IPS-20b (cell line): ENCODE measurements at regions not wholly inside any gene's neighbourhood (a gene's known extent, or its start where the extent isn't known, plus 50 kb on each side); places are given as distances from the start of the nearest gene placed in this dataset.

Experiments
- H3K27ac ChIP-seq: one replicate; pipeline ENCODE4 v1.5.1; 2013; ENCODE audit warnings: low read length
- H3K27me3 ChIP-seq: 2 replicates; pipeline ENCODE4 v1.6.1; 2013; ENCODE audit warnings: mild to moderate bottlenecking, low read length, inconsistent platforms; ENCODE audit not compliant: insufficient read depth
- H3K36me3 ChIP-seq: 2 replicates; pipeline ENCODE4 v1.6.1; 2013; ENCODE audit warnings: low read depth, mild to moderate bottlenecking, inconsistent platforms, low read length, moderate library complexity; ENCODE audit not compliant: insufficient read depth
- H3K4me1 ChIP-seq: 2 replicates; pipeline ENCODE4 v1.6.1; 2013; ENCODE audit warnings: mild to moderate bottlenecking, control low read depth, inconsistent platforms, low read length, moderate library complexity; ENCODE audit not compliant: insufficient read depth
- H3K4me3 ChIP-seq: 2 replicates; pipeline ENCODE4 v1.5.1; 2013; ENCODE audit warnings: mild to moderate bottlenecking, low read length, inconsistent platforms
- H3K9ac ChIP-seq: 2 replicates; pipeline ENCODE4 v1.6.1; 2013; ENCODE audit warnings: low read depth, mild to moderate bottlenecking, inconsistent platforms, low read length, moderate library complexity
- H3K9me3 ChIP-seq: 2 replicates; pipeline ENCODE4 v1.6.1; 2013; ENCODE audit warnings: mild to moderate bottlenecking, low read depth, low read length, inconsistent platforms; ENCODE audit not compliant: insufficient read depth

DNA sequence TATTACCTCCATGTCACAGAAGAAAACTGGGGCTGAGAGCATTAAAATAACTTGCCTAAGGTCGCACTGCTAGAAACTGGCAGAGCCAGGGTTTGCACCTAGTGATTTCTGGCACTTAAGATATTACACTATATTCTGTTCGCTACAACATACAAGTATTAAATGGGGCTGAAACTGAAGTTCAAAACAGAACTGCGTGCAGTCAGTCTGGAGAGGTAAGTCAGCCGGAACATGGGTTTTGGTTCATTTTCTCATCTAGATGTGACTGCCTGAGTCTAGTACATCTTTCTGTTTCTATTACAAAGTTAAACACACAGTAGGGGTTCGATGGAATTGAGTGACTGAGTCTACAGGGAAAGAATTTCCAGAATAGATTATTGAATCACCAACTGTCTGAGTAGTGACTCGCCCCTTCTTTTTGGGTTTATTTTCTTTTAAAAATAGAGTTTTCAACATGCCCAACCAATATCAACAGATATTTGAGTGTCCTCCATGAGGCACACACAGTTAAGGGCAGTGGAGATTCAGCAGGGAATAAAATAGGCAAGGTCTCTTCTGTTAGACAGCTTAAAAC, 150.8 kb downstream of the RNF152 start:
- Histone ChIP-seq H3K4me1 (no peaks in the 10 kb centered on the region), H3K27me3 (no peaks in the 10 kb centered on the region), H3K9ac (no peak overlapping the region), H3K4me3 (no peak overlapping the region), H3K9me3 (no peaks in the 10 kb centered on the region), H3K27ac (no peak overlapping the region), H3K36me3 (no peaks in the 10 kb centered on the region)

DNA sequence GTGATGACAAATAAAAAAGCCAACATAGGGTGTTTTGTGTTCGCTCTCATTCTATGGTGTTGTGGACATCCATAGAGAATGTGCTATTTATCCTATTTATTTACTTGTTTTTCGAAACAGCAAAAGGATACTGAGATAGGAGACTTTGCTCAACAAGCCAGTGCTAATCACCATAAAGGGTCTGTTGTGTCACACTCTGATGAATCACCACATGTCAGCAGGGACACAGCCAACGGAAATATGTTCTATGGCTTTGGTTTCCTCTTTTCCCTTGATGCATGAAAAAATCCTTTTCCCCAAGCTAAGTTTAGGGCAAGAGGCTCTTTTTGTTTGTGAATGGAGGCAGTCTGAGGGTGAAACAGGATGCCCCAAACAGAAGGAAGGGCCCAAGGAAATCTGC, 154.3 kb downstream of the RNF152 start:
- no peak overlapping the region for H3K4me3 ChIP-seq
- no peaks in the 10 kb centered on the region for H3K4me1 ChIP-seq
- no peak overlapping the region for H3K9ac ChIP-seq
- no peaks in the 10 kb centered on the region for H3K27me3 ChIP-seq
- no peaks in the 10 kb centered on the region for H3K9me3 ChIP-seq
- no peak overlapping the region for H3K27ac ChIP-seq
- H3K36me3 ChIP-seq: no peaks in the 10 kb centered on the region

DNA sequence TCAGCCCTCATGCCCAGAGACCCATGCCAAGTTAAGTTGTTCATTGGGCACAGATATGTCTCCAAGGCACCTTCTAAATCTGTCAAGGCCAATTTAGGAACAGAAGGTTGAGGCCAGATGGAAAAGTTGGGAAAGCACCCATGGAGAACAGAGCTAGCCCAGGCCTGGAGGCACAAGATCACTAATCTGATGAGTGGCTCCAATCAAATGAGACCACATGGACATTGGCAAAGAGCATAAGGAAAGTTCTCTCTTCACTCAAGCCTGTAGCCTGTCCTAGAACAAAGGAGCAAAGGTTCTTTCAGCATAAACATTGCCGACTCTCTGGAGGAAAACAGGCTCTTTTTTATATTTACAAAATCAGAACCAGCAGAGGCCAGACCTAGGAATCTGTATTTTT, 154.8 kb downstream of the RNF152 start:
- no peak overlapping the region for H3K27ac ChIP-seq
- no peaks in the 10 kb centered on the region for H3K36me3 ChIP-seq
- H3K27me3 ChIP-seq: no peaks in the 10 kb centered on the region
- no peak overlapping the region for H3K4me3 ChIP-seq
- H3K9ac ChIP-seq: no peak overlapping the region
- no peaks in the 10 kb centered on the region for H3K4me1 ChIP-seq
- no peaks in the 10 kb centered on the region for H3K9me3 ChIP-seq

DNA sequence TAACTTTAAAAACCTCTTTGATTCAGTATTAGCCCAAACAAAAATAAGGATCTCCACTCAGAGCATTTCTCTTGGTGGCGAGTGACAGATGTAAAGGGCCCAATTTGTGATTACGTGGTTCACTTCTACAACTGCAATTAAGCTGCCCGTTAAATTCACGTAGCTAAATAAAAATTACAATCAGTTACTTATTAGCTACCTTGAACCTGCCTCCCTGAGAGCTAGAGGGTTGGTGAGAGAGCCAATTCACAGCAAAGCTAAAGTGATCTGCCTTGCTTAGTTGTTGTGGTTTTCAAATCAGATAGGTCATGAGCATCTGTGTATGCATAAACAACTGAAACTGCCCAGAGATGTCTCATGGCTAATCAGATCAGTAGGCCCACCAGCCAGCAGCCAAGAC, 156.7 kb downstream of the RNF152 start:
- H3K27ac ChIP-seq: no peak overlapping the region
- H3K9me3 ChIP-seq: no peaks in the 10 kb centered on the region
- no peaks in the 10 kb centered on the region for H3K36me3 ChIP-seq
- no peaks in the 10 kb centered on the region for H3K4me1 ChIP-seq
- H3K9ac ChIP-seq: no peak overlapping the region
- H3K27me3 ChIP-seq: no peaks in the 10 kb centered on the region
- H3K4me3 ChIP-seq: no peak overlapping the region

DNA sequence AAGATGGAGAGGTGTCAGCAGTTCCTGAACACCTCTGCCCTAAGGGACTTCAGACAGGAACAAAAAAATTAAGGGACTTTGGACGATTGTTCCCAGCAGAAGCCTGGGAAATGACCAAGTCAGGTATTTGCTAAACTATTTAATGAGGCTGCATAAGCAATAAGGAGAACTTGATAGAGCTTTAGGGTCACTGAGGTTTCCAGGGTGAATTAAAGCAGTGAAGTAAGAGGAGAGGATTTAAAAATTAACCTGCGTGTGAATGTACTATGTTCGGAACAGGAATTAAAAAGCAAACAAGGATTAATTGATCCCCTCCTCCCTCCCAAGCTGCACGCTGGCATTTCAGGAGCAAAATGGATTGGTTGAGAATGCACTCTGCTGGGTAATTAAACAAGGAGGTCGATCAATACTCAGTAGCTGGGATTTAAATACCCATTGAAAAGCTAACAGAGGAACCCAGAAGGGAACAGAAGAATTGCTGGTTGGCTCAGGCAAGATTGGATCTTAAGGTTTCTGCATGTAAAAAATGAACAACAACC, 157.2 kb downstream of the RNF152 start:
- Histone ChIP-seq H3K27ac (no peak overlapping the region), H3K27me3 (no peaks in the 10 kb centered on the region), H3K4me3 (no peak overlapping the region), H3K9ac (no peak overlapping the region), H3K4me1 (no peaks in the 10 kb centered on the region), H3K9me3 (no peaks in the 10 kb centered on the region), H3K36me3 (no peaks in the 10 kb centered on the region)

DNA sequence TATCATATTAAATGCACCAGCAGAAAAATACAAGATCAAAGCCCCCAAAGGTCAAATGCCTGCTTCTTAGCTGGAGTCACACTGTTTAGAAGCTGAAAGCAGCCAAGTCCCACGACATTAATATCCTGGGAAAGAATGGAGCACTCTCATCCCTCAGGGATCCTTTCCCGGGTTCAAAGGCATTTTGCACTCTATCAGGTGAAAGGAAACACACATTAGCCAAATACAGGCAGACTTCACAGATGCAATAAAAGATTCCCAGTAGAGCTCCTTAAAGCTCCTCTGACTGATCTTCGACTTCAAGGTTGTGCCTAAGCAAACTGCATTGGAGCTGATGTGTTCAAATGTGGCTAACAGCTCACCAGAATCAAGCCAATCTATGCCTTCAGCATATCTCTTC, 158.4 kb downstream of the RNF152 start:
- Histone ChIP-seq H3K27ac (no peak overlapping the region), H3K36me3 (no peaks in the 10 kb centered on the region), H3K9ac (no peak overlapping the region), H3K9me3 (no peaks in the 10 kb centered on the region), H3K4me3 (no peak overlapping the region), H3K27me3 (no peaks in the 10 kb centered on the region), H3K4me1 (no peaks in the 10 kb centered on the region)

DNA sequence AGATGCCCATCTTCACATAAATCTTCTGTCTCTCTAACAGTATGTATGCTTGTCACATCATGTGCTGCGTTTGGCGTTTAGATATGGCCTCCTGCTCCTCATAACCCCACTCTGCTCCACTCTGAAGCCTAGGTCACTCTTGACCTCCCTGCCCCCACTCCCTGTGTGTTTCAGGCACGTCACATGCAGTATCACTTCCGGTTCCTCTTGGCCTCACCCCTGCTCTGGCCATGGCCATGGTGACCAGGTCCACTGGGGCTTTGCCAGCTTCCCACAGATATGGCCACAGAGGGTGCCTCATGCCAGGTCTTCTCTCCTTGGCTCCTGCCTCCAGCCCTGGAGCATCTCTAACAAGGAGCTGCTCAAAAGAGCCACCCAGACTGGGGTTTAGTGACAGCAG, 160.0 kb downstream of the RNF152 start:
- Histone ChIP-seq H3K27ac (no peak overlapping the region), H3K36me3 (no peaks in the 10 kb centered on the region), H3K4me3 (no peak overlapping the region), H3K9me3 (no peaks in the 10 kb centered on the region), H3K27me3 (no peaks in the 10 kb centered on the region), H3K9ac (no peak overlapping the region), H3K4me1 (no peaks in the 10 kb centered on the region)

DNA sequence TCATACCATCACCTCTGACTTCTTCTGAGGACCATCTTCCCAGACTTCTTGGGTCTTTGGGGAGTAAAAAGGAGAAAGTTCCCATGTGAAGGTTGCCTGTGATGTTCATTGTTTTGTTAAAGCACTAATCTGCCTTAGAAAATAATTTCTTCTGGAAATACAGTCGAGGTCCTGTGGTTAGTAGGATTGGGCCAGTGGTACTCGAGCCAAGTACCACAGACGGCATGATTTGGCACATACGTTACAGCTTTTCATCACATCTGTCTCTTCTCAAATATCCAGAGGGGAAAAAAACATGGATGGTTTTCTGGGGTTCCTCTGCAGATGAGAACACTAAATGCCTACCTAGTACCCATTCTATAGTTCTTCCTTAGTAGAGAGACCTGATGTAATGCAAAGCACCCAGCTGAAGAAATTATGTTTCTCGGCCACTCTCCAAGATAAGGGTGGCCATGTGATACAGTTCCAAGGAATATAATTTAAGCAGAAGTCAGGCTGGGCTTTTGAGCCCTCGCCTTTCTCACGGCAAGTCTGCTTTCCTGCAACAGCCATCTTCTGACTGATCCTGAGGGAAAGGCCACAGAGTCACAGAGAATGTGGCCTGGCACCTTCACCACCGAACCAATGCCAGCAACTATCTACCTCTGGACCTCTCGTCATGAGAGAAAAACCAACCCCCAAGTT, 161.0 kb downstream of the RNF152 start:
- H3K27me3 ChIP-seq: no peaks in the 10 kb centered on the region
- H3K4me3 ChIP-seq: no peak overlapping the region
- no peaks in the 10 kb centered on the region for H3K36me3 ChIP-seq
- no peak overlapping the region for H3K27ac ChIP-seq
- no peaks in the 10 kb centered on the region for H3K9me3 ChIP-seq
- H3K4me1 ChIP-seq: no peaks in the 10 kb centered on the region
- H3K9ac ChIP-seq: no peak overlapping the region

DNA sequence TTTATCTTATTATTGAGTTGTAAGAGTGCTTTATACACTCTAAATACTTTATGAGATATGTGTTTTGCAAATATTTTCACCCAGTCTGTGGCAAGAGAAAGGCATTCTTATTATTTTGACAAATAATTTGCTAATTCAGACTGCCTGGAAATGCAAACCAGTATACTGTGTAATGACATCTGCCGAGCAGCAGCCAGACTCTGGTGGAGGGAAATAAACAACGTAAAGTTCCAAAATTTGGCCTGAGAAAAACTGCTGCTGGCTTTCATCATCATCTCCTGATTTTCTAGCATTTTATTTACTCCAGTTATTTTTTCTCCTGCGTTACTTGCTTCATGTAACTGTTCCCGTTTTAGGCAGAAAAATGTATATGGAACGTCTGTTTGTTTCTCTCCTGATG, 161.6 kb downstream of the RNF152 start:
- no peak overlapping the region for H3K4me3 ChIP-seq
- no peaks in the 10 kb centered on the region for H3K9me3 ChIP-seq
- no peaks in the 10 kb centered on the region for H3K27me3 ChIP-seq
- no peaks in the 10 kb centered on the region for H3K36me3 ChIP-seq
- H3K27ac ChIP-seq: no peak overlapping the region
- no peak overlapping the region for H3K9ac ChIP-seq
- H3K4me1 ChIP-seq: no peaks in the 10 kb centered on the region

DNA sequence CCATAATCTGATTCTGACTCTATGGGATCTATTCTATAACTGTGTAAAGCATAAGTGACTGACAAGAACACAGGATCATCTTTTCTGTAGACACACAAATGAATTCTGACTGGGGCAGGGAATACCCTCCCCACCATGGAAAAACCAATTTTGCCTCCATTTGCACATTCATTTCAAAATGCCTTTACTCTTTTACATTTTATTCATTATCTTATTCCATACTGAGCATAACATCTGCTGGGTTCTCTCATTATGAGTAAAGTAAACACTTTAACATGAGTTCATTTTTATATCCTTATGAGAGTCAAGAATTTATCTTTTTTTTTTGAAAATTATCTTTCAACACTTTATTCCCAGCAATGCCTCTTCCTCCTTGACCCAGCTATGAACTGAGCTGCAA, 163.5 kb downstream of the RNF152 start:
- no peak overlapping the region for H3K27ac ChIP-seq
- H3K9ac ChIP-seq: no peak overlapping the region
- no peaks in the 10 kb centered on the region for H3K36me3 ChIP-seq
- H3K4me1 ChIP-seq: no peaks in the 10 kb centered on the region
- no peak overlapping the region for H3K4me3 ChIP-seq
- H3K9me3 ChIP-seq: no peaks in the 10 kb centered on the region
- H3K27me3 ChIP-seq: no peaks in the 10 kb centered on the region

DNA sequence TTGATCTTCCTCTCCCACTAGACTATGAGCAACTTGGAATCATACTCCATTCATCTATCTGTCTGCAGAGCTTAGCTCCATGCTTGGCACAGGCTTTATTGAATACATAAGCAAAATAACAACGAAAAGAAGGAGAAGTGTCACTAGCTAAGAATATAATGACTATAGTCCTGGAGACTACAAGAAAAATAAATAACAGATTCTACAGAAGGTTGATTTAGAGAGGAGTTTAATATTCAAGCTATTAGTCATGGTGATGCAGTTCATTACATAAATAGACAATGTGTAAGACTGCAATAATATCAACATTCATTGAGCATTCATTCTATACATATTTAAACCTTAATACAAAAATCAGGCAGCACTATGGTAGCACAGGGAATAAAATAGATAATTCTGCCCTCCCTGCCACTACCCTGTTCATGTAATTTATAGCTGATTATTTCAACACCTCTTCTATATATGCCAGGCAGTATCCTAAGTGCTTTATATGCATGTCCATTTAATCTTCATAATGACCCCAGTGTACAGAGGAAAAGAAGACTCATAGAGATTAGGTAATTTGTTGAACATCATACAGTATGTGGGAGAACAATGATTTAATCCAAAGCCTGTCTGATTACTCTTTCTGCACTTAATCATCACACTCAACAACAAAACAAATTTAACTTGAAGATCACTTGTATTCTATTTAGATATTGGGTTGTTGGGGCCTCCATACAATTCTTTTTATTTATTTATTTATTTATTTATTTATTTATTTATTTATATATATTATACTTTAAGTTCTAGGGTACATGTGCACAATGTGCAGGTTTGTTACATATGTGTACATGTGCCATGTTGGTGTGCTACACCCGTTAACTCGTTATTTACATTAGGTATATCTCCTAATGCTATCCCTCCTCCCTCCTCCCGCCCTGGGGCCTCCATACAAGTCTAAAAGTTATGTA, 165.3 kb downstream of the RNF152 start:
- H3K36me3 ChIP-seq: no peaks in the 10 kb centered on the region
- no peaks in the 10 kb centered on the region for H3K27me3 ChIP-seq
- H3K27ac ChIP-seq: no peak overlapping the region
- H3K9me3 ChIP-seq: no peaks in the 10 kb centered on the region
- H3K4me3 ChIP-seq: no peak overlapping the region
- no peaks in the 10 kb centered on the region for H3K4me1 ChIP-seq
- no peak overlapping the region for H3K9ac ChIP-seq
